Gastroesophageal sphincter (tissue), 3 donors: ENCODE measurements at regions not wholly inside any gene's neighbourhood (a gene's known extent, or its start where the extent isn't known, plus 50 kb on each side); places are given as distances from the start of the nearest gene placed in this dataset.

ENCODE experiments used
- EP300 ChIP-seq: sonication (generic); formaldehyde crosslinking; IDR thresholded peaks from one replicate; pipeline ENCODE4 v1.6.1; 2017; ENCODE audit warnings: antibody characterized with exemption, mild to moderate bottlenecking
- POLR2A ChIP-seq, 2 donors: fragments of 450-650 bp; IDR thresholded peaks; one replicate each; pipeline ENCODE4 v1.6.1; 2017; ENCODE audit warnings: antibody characterized with exemption in 2 of 2, mild to moderate bottlenecking in 2 of 2, moderate library complexity in 1 of 2
- POLR2AphosphoS5 ChIP-seq: sonication (generic); formaldehyde crosslinking; IDR thresholded peaks from one replicate; pipeline ENCODE4 v1.6.1; 2017; ENCODE audit warnings: antibody characterized with exemption
- TF ChIP-seq, protein P1 (sequence below), 4 experiments: fragments of 200-600 bp in 2 of 4; fragments of 450-650 bp in 2 of 4; sonication (generic) in 1 of 4; IDR thresholded peaks; one replicate each; pipeline ENCODE4 v1.5.1; 2017 to 2019; ENCODE audit warnings: antibody characterized with exemption in 4 of 4, mild to moderate bottlenecking in 2 of 4, moderate library complexity in 2 of 4

DNA sequence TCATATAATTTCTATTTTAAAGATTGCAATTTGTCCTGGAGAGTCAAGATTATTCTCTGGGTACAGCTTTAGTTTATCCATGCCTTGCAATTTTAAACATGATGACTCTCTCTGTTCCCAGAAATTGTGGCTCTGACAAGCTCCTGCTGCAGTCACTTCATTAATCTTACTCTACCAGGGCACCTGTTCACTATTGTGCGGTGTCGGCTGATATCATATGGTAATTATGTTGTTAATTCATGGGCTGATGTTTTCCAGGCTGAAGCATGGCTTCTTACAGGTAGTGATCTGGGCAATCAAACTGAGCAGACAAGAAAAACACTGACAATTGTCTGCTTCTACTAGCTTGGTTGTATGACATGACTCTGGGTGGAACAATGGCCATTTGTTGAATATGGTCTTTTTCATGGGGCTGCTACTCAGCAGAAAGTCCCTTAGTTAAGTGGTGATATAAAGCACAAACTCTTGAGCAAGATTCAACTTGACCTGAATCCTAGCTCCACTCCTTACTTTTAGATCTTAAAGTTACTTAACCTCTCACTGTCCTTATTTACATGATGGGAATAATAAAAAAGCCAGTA is 230.7 kb downstream of the FAT3 start:
- TF ChIP-seq POLR2A (IDR thresholded peaks at IDR 0.05) (no peak), POLR2AphosphoS5 (no peak), EP300 (no peak)
- TF ChIP-seq, protein P1, sequence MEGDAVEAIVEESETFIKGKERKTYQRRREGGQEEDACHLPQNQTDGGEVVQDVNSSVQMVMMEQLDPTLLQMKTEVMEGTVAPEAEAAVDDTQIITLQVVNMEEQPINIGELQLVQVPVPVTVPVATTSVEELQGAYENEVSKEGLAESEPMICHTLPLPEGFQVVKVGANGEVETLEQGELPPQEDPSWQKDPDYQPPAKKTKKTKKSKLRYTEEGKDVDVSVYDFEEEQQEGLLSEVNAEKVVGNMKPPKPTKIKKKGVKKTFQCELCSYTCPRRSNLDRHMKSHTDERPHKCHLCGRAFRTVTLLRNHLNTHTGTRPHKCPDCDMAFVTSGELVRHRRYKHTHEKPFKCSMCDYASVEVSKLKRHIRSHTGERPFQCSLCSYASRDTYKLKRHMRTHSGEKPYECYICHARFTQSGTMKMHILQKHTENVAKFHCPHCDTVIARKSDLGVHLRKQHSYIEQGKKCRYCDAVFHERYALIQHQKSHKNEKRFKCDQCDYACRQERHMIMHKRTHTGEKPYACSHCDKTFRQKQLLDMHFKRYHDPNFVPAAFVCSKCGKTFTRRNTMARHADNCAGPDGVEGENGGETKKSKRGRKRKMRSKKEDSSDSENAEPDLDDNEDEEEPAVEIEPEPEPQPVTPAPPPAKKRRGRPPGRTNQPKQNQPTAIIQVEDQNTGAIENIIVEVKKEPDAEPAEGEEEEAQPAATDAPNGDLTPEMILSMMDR (IDR thresholded peaks at IDR 0.05), result no peak
